ENCODE measurements at regions not wholly inside any gene's neighbourhood (a gene's known extent, or its start where the extent isn't known, plus 50 kb on each side); places are given as distances from the start of the nearest gene placed in this dataset.

GRCh38 chr10:58965855-58966254 is 210.6 kb upstream of the PHYHIPL start:
- no peaks in the 10 kb centered on the region for H3K36me3 ChIP-seq (ENCODE audit: control insufficient read depth, insufficient read depth, low read length)
- no peak for DNase-seq (ENCODE audit: low read depth)
- POLR2A ChIA-PET = no interaction called here
- no peak for TF ChIP-seq CTCF (IDR thresholded peaks at IDR 0.05; ENCODE audit: insufficient read depth, low read depth, low read length)
- peaks cover 3% of the 10 kb centered on the region for H3K27me3 ChIP-seq (ENCODE audit: control insufficient read depth, insufficient read depth, low read length)
- CTCF ChIA-PET = interaction anchor here (2.1 kb wide), 1 partner anchor 14 kb away, joined by 8 read pairs; no protein-coding TSS in a partner anchor
- H3K4me3 ChIP-seq (ENCODE audit: low read depth, low read length) = no peak overlapping the region

- Histone ChIP-seq H3K36me3 (ENCODE audit: control insufficient read depth, insufficient read depth, low read length) (no peaks in the 10 kb centered on the region), H3K4me3 (ENCODE audit: low read depth, low read length) (no peak overlapping the region), H3K27me3 (ENCODE audit: control insufficient read depth, insufficient read depth, low read length) (peaks cover 3% of the 10 kb centered on the region)
- TF ChIP-seq CTCF (IDR thresholded peaks at IDR 0.05; ENCODE audit: insufficient read depth, low read depth, low read length) = no peak
- DNase-seq (ENCODE audit: low read depth) = no peak
- POLR2A ChIA-PET = no interaction called here
- CTCF ChIA-PET = interaction anchor here (1.4 to 1.8 kb wide), 2 partner anchors 14 to 16 kb away, joined by 6 to 9 read pairs; no protein-coding TSS in a partner anchor
Measured at GRCh38 chr10:58967551-58968388, 208.7 kb upstream of the PHYHIPL start.

- Histone ChIP-seq H3K27me3 (ENCODE audit: control insufficient read depth, insufficient read depth, low read length) (peaks cover 2% of the 10 kb centered on the region), H3K36me3 (ENCODE audit: control insufficient read depth, insufficient read depth, low read length) (no peaks in the 10 kb centered on the region), H3K4me3 (ENCODE audit: low read depth, low read length) (no peak overlapping the region)
- ChIA-PET POLR2A (no interaction called here), CTCF (interaction anchor here (0.6 to 1.8 kb wide), 3 partner anchors 15 to 577 kb away, joined by 3 to 9 read pairs (median 6); no protein-coding TSS in a partner anchor)
- no peak for TF ChIP-seq CTCF (IDR thresholded peaks at IDR 0.05; ENCODE audit: insufficient read depth, low read depth, low read length)
- no peak for DNase-seq (ENCODE audit: low read depth)
Measured at GRCh38 chr10:58968389-58968755, 208.1 kb upstream of the PHYHIPL start.

- POLR2A ChIA-PET = no interaction called here
- no peak for TF ChIP-seq CTCF (IDR thresholded peaks at IDR 0.05; ENCODE audit: insufficient read depth, low read depth, low read length)
- Histone ChIP-seq H3K27me3 (ENCODE audit: control insufficient read depth, insufficient read depth, low read length) (peaks cover 2% of the 10 kb centered on the region), H3K36me3 (ENCODE audit: control insufficient read depth, insufficient read depth, low read length) (no peaks in the 10 kb centered on the region), H3K4me3 (ENCODE audit: low read depth, low read length) (no peak overlapping the region)
- CTCF ChIA-PET = interaction anchor here (1.3 kb wide), 1 partner anchor 9 kb away, joined by 3 read pairs; no protein-coding TSS in a partner anchor
- DNase-seq (ENCODE audit: low read depth) = no peak
Measured at GRCh38 chr10:58969576-58969975, 206.9 kb upstream of the PHYHIPL start.

GRCh38 chr10:58970160-58970915 is 206.1 kb upstream of the PHYHIPL start:
- CTCF ChIA-PET = interaction anchor here (1.2 to 1.3 kb wide), 2 partner anchors 9 to 30 kb away, joined by 3 read pairs; no protein-coding TSS in a partner anchor
- DNase-seq (ENCODE audit: low read depth) = no peak

More at GRCh38 chr10:58970160-58970915, 206.1 kb upstream of the PHYHIPL start:
- Histone ChIP-seq H3K4me3 (ENCODE audit: low read depth, low read length) (no peak overlapping the region), H3K27me3 (ENCODE audit: control insufficient read depth, insufficient read depth, low read length) (peaks cover 2% of the 10 kb centered on the region), H3K36me3 (ENCODE audit: control insufficient read depth, insufficient read depth, low read length) (no peaks in the 10 kb centered on the region)
- POLR2A ChIA-PET = no interaction called here
- TF ChIP-seq CTCF (IDR thresholded peaks at IDR 0.05; ENCODE audit: insufficient read depth, low read depth, low read length) = no peak

Data from BJ (cell line).